ENCODE measurements at regions not wholly inside any gene's neighbourhood (a gene's known extent, or its start where the extent isn't known, plus 50 kb on each side); places are given as distances from the start of the nearest gene placed in this dataset.

GRCh38 chr4:33160126-33160525 lies 2440.0 kb downstream of the PCDH7 start:
- H4K20me1 ChIP-seq (ENCODE audit: insufficient read depth, low read length) = no peaks in the 10 kb centered on the region
- H3K27me3 ChIP-seq (ENCODE audit: control insufficient read depth in 2 of 2, insufficient read depth in 2 of 2, low read length in 2 of 2) = no peaks in the 10 kb centered on the region
- no peaks in the 10 kb centered on the region for H3K9me3 ChIP-seq (replicated peaks in 1 of 2; ENCODE audit: control insufficient read depth in 1 of 2, insufficient read depth in 1 of 2, low read length in 2 of 2)
- intact Hi-C loops (cut with micrococcal nuclease) = no loop called here
- no peak for DNase-seq
- Mint-ChIP-seq H3K36me3 (no peaks in the 10 kb centered on the region), H3K4me1 (no peaks in the 10 kb centered on the region), H3K9me3 (peaks cover 0 to 1% (median 0%) of the 10 kb centered on the region in 7 donors), H3K27me3 (ENCODE audit: low read depth in 3 of 3) (no peaks in the 10 kb centered on the region), H3K27ac (no peak overlapping the region), H3K4me3 (no peak overlapping the region)
- H3K27ac ChIP-seq (ENCODE audit: low read depth in 1 of 2, low read length in 2 of 2) = no peak overlapping the region
- no peak overlapping the region for H3K9ac ChIP-seq (ENCODE audit: insufficient read depth, low read length, poor library complexity, severe bottlenecking)
- H3K4me3 ChIP-seq (replicated peaks in 1 of 3; ENCODE audit: low read depth in 2 of 3, low read length in 3 of 3) = no peak overlapping the region
- no peaks in the 10 kb centered on the region for H3K36me3 ChIP-seq (replicated peaks in 1 of 2; ENCODE audit: control insufficient read depth in 1 of 2, insufficient read depth in 2 of 2, low read length in 2 of 2)
- no peaks in the 10 kb centered on the region for H3K79me2 ChIP-seq (ENCODE audit: insufficient read depth, low read length)
- H2AFZ ChIP-seq (ENCODE audit: insufficient read depth, low read depth, low read length, poor library complexity, severe bottlenecking) = no peak overlapping the region
- H3K4me2 ChIP-seq (replicated peaks; ENCODE audit: extremely low read depth, low read length, poor library complexity, severe bottlenecking) = no peak overlapping the region
- no CpG with 5 or more reads among the region's 2 CpGs for WGBS (ENCODE audit: insufficient coverage)
- TF ChIP-seq CTCF (IDR thresholded peaks at IDR 0.05) = no peak
- H3K4me1 ChIP-seq (ENCODE audit: control insufficient read depth in 1 of 2, insufficient read depth in 2 of 2, low read length in 2 of 2) = no peaks in the 10 kb centered on the region

GRCh38 chr4:33161202-33161601 lies 2441.0 kb downstream of the PCDH7 start:
- Histone ChIP-seq H3K4me1 (ENCODE audit: control insufficient read depth in 1 of 2, insufficient read depth in 2 of 2, low read length in 2 of 2) (no peaks in the 10 kb centered on the region), H3K79me2 (ENCODE audit: insufficient read depth, low read length) (no peaks in the 10 kb centered on the region), H4K20me1 (ENCODE audit: insufficient read depth, low read length) (no peaks in the 10 kb centered on the region), H3K9me3 (replicated peaks in 1 of 2; ENCODE audit: control insufficient read depth in 1 of 2, insufficient read depth in 1 of 2, low read length in 2 of 2) (no peaks in the 10 kb centered on the region), H3K36me3 (replicated peaks in 1 of 2; ENCODE audit: control insufficient read depth in 1 of 2, insufficient read depth in 2 of 2, low read length in 2 of 2) (no peaks in the 10 kb centered on the region), H3K27me3 (ENCODE audit: control insufficient read depth in 2 of 2, insufficient read depth in 2 of 2, low read length in 2 of 2) (no peaks in the 10 kb centered on the region), H3K4me3 (replicated peaks in 1 of 3; ENCODE audit: low read depth in 2 of 3, low read length in 3 of 3) (no peak overlapping the region), H3K27ac (ENCODE audit: low read depth in 1 of 2, low read length in 2 of 2) (no peak overlapping the region), H2AFZ (ENCODE audit: insufficient read depth, low read depth, low read length, poor library complexity, severe bottlenecking) (no peak overlapping the region), H3K4me2 (replicated peaks; ENCODE audit: extremely low read depth, low read length, poor library complexity, severe bottlenecking) (no peak overlapping the region), H3K9ac (ENCODE audit: insufficient read depth, low read length, poor library complexity, severe bottlenecking) (no peak overlapping the region)
- H3K9me3 Mint-ChIP-seq = peaks cover 0 to 1% (median 0%) of the 10 kb centered on the region in 7 donors
- H3K4me1 Mint-ChIP-seq = no peaks in the 10 kb centered on the region
- H3K27ac Mint-ChIP-seq = no peak overlapping the region
- no peak overlapping the region for H3K4me3 Mint-ChIP-seq
- intact Hi-C loops (cut with micrococcal nuclease) = no loop called here
- H3K36me3 Mint-ChIP-seq = no peaks in the 10 kb centered on the region
- H3K27me3 Mint-ChIP-seq (ENCODE audit: low read depth in 3 of 3) = no peaks in the 10 kb centered on the region
- TF ChIP-seq CTCF (IDR thresholded peaks at IDR 0.05) = no peak
- WGBS (ENCODE audit: insufficient coverage) = 91% methylated on average over 2 of the region's 4 CpGs
- no peak for DNase-seq
